Uterus (tissue), 3 donors: ENCODE measurements at regions not wholly inside any gene's neighbourhood (a gene's known extent, or its start where the extent isn't known, plus 50 kb on each side); places are given as distances from the start of the nearest gene placed in this dataset.
A peak's percentile ranks its signal among the peaks of the same experiment; 100 is the strongest.

Experiments used
- DNase-seq, 2 donors: peaks; one replicate each; pipeline ENCODE4 v3.0.0-alpha.2; 2019 to 2020
- H3K27ac ChIP-seq, 2 donors: fragments of 200-600 bp; sonication (generic); 1 replicate in 1 of 2; 2 replicates in 1 of 2; pipeline ENCODE4 v1.5.1; 2016 to 2018
- H3K27me3 ChIP-seq, 2 donors: fragments of 200-600 bp; sonication (generic); one replicate each; pipeline ENCODE4 v1.5.1; 2018 to 2019; ENCODE audit warnings: control low read depth in 1 of 2
- H3K36me3 ChIP-seq, 2 donors: fragments of 200-600 bp; sonication (generic); one replicate each; pipeline ENCODE4 v1.5.1; 2019; ENCODE audit warnings: control low read depth in 1 of 2
- H3K4me1 ChIP-seq, 2 donors: fragments of 200-600 bp; sonication (generic); one replicate each; pipeline ENCODE4 v1.5.1; 2018 to 2019; ENCODE audit warnings: control low read depth in 1 of 2
- H3K4me3 ChIP-seq, 2 donors: fragments of 200-600 bp; sonication (generic); 1 replicate in 1 of 2; 2 replicates in 1 of 2; pipeline ENCODE4 v1.5.1; 2018 to 2019; ENCODE audit warnings: mild to moderate bottlenecking in 1 of 2
- H3K9me3 ChIP-seq, 2 donors: fragments of 200-600 bp; sonication (generic); one replicate each; pipeline ENCODE4 v1.5.1; 2019; ENCODE audit warnings: control low read depth in 1 of 2
- POLR2A ChIP-seq, 2 donors: fragments of 450-650 bp; IDR thresholded peaks; one replicate each; pipeline ENCODE4 v1.6.1; 2016; ENCODE audit warnings: antibody characterized with exemption in 2 of 2, mild to moderate bottlenecking in 1 of 2, moderate library complexity in 1 of 2
- intact Hi-C: fragments of 100-400 bp; cut with DNase I; formaldehyde crosslinking; loops from one replicate; pipeline ENCODE4 v1.15.1; 2023; ENCODE audit warnings: low total_unique reads
- TF ChIP-seq, protein P1 (sequence below), 4 experiments: fragments of 200-600 bp in 2 of 4; fragments of 450-650 bp in 2 of 4; sonication (generic) in 2 of 4; IDR thresholded peaks; one replicate each; pipeline ENCODE4 v1.5.1; 2016 to 2019; ENCODE audit warnings: antibody characterized with exemption in 4 of 4, mild to moderate bottlenecking in 2 of 4, moderate library complexity in 1 of 4
- donor health status: DM: yes; HTN: yes; CAD: no.

DNA sequence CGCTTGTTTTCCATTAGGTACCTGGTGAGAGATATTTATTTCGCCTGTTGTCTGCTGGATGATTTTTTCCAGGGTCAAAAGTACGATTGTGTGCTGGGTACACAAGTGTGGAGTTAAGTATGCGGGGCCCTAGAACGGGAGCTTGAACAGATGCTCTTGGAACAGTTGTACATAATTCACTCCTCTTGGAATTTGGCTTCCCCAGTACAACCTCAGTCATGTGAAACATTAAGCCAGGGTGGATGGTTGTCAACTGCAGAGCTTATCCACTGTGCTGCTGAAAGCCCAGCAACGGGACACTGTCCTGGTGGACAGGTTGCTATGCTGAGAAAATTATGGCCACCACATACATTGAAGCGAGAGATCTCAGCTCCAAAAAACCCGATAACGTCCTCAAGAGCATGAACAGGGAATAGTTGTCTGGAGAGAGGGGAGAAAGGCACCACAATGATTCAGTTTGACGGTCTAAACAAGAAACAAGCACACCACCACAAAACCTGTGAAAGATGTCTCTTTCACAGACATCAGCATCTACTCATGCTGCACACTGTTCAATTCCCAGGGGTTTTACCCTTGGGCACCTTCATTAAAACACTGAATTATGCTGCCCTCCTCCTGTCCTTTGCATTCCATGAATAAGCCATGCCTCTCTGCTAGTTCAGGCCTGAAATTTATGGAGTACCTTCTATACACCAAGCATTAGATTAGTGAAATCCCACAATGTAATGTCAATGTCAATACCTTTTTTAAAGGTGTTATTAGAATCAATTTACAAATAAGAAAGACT, 176.8 kb upstream of the TRIB2 start:
- H3K36me3 ChIP-seq: no peaks in the 10 kb centered on the region
- H3K4me3 ChIP-seq: no peak overlapping the region
- no peaks in the 10 kb centered on the region for H3K27me3 ChIP-seq
- no peaks in the 10 kb centered on the region for H3K9me3 ChIP-seq
- H3K4me1 ChIP-seq: peaks cover 0 to 4% of the 10 kb centered on the region in 2 donors
- DNase-seq: no peak
- H3K27ac ChIP-seq: peak overlapping the region; percentile 40 to 72
- intact Hi-C loops: no loop called here
- TF ChIP-seq, protein P1, sequence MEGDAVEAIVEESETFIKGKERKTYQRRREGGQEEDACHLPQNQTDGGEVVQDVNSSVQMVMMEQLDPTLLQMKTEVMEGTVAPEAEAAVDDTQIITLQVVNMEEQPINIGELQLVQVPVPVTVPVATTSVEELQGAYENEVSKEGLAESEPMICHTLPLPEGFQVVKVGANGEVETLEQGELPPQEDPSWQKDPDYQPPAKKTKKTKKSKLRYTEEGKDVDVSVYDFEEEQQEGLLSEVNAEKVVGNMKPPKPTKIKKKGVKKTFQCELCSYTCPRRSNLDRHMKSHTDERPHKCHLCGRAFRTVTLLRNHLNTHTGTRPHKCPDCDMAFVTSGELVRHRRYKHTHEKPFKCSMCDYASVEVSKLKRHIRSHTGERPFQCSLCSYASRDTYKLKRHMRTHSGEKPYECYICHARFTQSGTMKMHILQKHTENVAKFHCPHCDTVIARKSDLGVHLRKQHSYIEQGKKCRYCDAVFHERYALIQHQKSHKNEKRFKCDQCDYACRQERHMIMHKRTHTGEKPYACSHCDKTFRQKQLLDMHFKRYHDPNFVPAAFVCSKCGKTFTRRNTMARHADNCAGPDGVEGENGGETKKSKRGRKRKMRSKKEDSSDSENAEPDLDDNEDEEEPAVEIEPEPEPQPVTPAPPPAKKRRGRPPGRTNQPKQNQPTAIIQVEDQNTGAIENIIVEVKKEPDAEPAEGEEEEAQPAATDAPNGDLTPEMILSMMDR (IDR thresholded peaks at IDR 0.05): no peak
- no peak for TF ChIP-seq POLR2A (IDR thresholded peaks at IDR 0.05)

DNA sequence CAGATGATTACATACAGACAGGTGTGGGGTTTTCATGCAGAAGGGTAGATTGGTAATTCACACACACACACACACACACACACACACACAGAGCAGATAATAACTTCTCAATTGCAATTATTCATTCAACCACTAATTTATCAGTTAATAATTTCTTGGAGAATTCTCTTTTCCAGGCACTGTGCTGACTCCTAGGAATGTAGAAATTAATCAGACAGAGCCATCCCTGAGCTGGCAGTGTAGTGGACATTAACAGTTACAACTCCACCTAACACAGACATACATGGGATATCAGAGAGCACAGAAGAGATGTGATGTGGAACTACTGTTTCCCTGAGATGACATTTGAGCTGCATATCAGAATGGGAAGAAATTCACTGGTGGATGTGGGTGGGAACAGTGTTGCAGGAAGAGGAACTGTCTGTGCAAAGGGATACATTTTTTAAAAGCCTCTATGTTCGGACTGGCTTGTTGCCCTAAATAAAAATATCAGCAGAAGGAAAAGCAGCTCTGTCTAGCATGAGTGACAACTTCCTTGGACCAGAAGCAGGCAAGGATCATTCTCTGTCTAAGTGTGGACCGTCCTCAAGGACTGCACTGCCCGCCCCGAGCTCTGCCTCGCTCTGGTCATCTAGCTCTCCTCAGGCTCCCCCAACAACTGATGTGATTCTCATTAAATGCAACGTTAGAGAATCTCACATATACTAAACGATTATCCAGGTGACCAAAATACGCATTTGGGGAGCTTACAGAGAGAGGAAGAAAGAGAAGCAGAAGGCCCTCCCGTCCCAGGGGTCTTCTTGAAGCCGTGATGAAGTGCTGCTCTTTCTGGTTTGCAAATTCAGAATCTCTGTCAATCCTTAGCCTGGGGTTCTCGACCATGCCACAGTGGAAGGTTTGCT, 173.4 kb upstream of the TRIB2 start:
- no peak overlapping the region for H3K27ac ChIP-seq
- intact Hi-C loops: no loop called here
- no peaks in the 10 kb centered on the region for H3K4me1 ChIP-seq
- TF ChIP-seq POLR2A (IDR thresholded peaks at IDR 0.05): no peak
- TF ChIP-seq, protein P1 (IDR thresholded peaks at IDR 0.05): no peak
- H3K4me3 ChIP-seq: no peak overlapping the region
- no peaks in the 10 kb centered on the region for H3K36me3 ChIP-seq
- DNase-seq: no peak
- H3K27me3 ChIP-seq: no peaks in the 10 kb centered on the region
- H3K9me3 ChIP-seq: no peaks in the 10 kb centered on the region

GRCh38 chr2:12543978-12544558, 172.7 kb upstream of the TRIB2 start:
- Histone ChIP-seq H3K27ac (no peak overlapping the region), H3K4me1 (no peaks in the 10 kb centered on the region)
- intact Hi-C loops: no loop called here

DNA sequence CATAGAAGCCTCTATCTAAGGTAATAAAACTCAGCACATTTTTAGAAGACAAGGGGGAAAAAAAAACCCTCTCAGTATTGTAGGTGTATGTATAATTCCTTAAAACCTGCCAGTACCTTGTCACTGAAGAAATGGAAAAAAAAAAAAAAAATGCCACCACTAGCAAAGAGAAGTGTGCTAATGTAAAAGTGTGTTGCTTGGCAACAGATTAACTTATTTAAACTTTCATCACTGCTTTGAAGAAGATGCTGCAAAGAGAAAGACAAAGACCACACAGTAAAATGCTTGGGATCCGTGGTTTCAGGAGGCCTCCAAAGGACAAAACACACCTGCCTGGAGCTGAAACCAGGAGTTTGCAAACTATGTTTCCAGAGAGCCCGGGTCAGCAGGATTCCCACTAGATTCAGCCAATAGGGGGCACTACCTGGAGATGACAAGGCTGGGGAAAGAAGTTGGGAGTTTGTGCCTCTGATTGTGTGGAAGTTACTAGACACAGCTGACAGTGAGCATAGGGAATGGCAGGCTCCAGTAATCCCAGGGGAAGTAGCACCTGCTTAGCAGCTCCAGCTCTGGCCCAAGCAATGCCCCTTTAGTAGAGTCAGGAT, 169.1 kb upstream of the TRIB2 start:
- DNase-seq: no peak
- intact Hi-C loops: no loop called here
- Histone ChIP-seq H3K9me3 (no peaks in the 10 kb centered on the region), H3K4me1 (no peaks in the 10 kb centered on the region), H3K27ac (no peak overlapping the region), H3K36me3 (no peaks in the 10 kb centered on the region), H3K27me3 (no peaks in the 10 kb centered on the region), H3K4me3 (no peak overlapping the region)
- TF ChIP-seq POLR2A (IDR thresholded peaks at IDR 0.05): no peak
- TF ChIP-seq, protein P1 (IDR thresholded peaks at IDR 0.05): no peak

More at GRCh38 chr2:12543978-12544558, 172.7 kb upstream of the TRIB2 start:
- DNase-seq: no peak
- no peak for TF ChIP-seq POLR2A (IDR thresholded peaks at IDR 0.05)
- TF ChIP-seq, protein P1 (IDR thresholded peaks at IDR 0.05): no peak
- Histone ChIP-seq H3K4me3 (no peak overlapping the region), H3K36me3 (no peaks in the 10 kb centered on the region), H3K27me3 (no peaks in the 10 kb centered on the region), H3K9me3 (no peaks in the 10 kb centered on the region)
